GM12864 (cell line): ENCODE measurements at regions not wholly inside any gene's neighbourhood (a gene's known extent, or its start where the extent isn't known, plus 50 kb on each side); places are given as distances from the start of the nearest gene placed in this dataset.
"Not testable (repeated sequence)": the region's sequence is repeated elsewhere in the genome, so short reads cannot be mapped to it uniquely, and the experiment has no call there.

Experiments
- DNase-seq: peaks from one replicate; pipeline ENCODE4 v3.0.0-alpha.2; 2011; ENCODE audit warnings: low read depth
- H3K4me3 ChIP-seq: 2 replicates; pipeline ENCODE4 v1.5.1; 2011; ENCODE audit warnings: mild to moderate bottlenecking, low read depth, low read length, control low read depth
- TF ChIP-seq, protein P1 (sequence below): IDR thresholded peaks from 2 replicates; pipeline ENCODE4 v1.5.1; 2011; ENCODE audit warnings: low read depth, mild to moderate bottlenecking, moderate library complexity, low read length, control low read depth, inconsistent platforms; ENCODE audit errors: missing control alignments

DNA sequence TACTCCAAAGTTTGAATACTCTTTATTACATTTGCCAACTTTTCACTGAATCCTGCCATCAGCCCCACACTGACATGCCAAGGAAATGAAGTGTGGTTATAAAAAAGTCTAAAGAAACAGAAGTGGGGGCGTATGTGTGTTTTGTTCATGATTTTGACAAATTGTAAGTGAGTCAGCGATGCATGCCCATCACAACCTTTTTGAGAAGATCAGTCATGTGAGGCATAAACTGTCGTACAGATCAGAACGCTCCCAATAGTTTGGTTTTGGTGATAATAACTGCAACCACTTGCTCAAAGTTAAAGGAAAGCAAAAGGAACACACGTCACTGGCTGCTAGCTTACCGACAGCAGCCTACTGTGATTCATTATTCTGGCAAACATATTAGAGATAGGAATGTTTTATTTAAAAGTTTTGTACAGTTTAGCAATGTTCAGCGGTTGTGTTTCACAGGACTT, 95.6 kb downstream of the RGS2 start:
- TF ChIP-seq, protein P1, sequence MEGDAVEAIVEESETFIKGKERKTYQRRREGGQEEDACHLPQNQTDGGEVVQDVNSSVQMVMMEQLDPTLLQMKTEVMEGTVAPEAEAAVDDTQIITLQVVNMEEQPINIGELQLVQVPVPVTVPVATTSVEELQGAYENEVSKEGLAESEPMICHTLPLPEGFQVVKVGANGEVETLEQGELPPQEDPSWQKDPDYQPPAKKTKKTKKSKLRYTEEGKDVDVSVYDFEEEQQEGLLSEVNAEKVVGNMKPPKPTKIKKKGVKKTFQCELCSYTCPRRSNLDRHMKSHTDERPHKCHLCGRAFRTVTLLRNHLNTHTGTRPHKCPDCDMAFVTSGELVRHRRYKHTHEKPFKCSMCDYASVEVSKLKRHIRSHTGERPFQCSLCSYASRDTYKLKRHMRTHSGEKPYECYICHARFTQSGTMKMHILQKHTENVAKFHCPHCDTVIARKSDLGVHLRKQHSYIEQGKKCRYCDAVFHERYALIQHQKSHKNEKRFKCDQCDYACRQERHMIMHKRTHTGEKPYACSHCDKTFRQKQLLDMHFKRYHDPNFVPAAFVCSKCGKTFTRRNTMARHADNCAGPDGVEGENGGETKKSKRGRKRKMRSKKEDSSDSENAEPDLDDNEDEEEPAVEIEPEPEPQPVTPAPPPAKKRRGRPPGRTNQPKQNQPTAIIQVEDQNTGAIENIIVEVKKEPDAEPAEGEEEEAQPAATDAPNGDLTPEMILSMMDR = no peak
- H3K4me3 ChIP-seq = no peak overlapping the region
- DNase-seq = no peak

DNA sequence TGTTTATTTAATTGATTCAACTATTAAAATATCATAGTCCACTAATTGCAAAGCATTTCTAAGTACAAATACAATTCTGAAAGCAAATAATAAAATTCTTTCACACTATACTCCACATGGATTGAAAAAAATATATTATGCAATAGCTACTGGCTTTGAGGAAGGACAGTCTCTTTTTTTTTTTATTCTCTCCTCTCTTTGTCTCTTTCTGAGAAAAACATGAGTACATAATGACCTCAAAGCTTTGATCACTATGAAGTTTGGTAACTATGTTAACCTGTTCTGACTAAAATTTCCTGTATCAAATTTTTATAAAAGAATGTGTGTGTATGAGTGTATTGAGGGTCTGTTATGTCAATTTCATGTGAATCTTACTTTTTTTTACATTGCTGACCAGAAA, 96.2 kb downstream of the RGS2 start:
- TF ChIP-seq, protein P1 = no peak
- DNase-seq = no peak
- H3K4me3 ChIP-seq = no peak overlapping the region

DNA sequence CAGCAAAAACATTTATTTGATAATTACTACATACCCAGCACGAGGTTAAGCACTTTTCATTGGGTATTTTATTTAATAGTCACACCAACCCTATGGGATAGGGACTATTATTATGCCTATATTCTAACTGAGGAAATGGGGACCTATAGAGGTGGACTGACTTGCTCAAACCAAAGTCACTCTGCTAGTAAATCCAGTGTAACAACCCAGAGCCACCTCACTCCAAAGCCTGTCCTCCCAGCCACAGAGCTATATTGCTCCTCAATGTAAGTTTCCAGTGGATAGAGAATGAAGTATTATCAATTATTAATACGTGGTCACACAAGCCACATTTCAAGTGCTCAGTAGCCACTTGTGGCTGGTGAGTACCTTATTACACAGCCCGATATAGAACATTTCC, 97.5 kb downstream of the RGS2 start:
- H3K4me3 ChIP-seq = no peak overlapping the region
- DNase-seq = no peak
- TF ChIP-seq, protein P1 = no peak

DNA sequence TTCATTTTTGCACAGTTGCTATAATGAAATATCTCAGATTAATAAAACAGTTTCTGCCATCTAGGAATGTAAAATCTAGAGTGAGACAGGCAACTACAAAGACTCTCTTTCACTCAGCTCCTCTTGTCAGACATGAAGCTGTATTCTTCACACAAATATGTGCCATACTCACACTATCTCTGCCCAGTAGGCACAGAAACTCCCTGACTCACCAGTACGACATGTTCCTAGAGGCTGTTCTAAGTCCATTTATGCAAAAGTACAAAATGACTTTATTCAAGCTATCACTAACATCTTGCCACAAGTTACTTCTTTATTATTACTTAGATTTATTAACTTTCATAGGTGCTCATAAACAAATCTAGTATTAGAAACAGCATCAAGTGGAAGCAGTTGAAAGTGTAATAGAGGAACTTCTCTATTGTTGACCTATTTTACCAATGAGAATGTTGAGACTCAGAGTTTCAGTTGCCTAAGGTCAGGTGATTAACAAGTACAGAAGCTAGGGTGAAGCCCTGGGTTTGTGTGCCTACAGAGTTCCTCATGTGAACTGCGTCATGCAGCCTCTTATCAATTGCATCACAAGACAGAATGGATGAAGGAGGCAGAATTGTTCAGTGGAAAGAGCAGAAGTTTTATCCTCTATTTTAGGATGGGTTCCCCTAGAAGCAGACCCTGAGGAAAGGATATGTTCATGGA, 98.9 kb downstream of the RGS2 start:
- H3K4me3 ChIP-seq = no peak overlapping the region
- TF ChIP-seq, protein P1 = no peak
- DNase-seq = no peak

DNA sequence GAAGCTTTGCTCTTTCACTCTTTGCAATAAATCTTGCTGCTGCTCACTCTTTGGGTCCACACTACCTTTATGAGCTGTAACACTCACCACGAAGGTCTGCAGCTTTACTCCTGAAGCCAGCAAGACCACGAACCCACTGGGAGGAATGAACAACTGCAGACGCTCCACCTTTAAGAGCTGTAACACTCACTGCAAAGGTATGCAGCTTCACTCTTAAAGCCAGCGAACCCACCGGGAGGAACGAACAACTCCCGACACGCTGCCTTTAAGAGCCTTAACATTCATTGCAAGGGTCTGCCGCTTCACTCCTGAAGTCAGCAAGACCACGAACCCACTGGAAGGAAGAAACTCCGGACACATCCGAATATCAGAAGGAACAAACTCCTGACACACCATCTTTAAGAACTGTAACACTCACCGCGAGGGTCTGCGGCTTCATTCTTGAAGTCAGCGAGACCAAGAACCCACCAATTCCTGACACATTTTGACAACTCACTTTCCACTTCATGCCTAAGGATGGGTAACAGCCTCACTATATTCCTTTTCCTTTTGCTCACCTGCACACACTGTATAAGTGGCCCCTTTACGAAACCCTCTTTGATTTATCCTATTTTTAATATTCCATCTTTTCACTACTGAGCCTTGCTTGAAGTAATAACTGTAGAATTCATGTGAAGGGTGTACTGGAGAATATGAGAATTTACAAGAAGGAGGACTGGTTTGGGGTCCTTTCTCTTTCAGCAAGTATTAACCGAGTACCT, 103.2 kb downstream of the RGS2 start:
- not testable (repeated sequence) for H3K4me3 ChIP-seq, DNase-seq

DNA sequence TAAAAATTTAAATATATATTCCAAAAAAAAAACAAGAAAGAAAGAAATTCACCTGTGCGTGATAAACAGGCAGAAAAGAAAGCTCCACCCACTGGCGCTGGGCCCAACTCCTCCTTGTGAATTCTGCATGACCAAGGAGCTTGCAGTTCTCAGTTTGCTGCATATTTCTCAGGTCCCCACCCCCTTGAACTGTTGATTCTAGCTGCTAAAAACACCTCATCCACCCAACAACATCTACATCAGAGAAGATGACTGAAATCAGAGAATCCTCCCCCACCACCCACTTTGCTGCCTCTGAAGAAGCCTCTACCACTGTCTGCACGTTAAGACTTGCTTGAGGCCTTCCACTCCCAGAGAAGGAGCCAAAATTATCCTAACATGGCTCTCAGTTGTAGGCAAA, 104.8 kb downstream of the RGS2 start:
- TF ChIP-seq, protein P1 = no peak
- H3K4me3 ChIP-seq = no peak overlapping the region
- DNase-seq = no peak

DNA sequence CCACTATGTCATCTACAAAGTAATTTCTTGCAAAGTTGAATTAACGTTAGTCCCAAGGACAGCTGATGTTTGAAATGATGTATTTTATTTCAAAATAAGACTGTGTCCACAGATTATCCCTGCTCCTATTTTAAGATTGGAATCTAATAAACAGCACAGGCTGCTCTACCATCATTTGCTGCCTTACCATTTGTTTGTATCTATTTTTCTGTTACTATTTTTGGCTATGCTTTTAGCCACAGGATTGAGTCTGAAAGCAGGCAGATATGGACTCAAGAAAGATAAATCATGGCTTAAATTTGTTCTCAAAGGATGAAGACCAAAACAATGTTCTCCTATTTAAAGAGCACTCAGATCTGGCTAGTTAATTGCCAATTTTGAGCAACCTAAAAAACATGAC, 105.3 kb downstream of the RGS2 start:
- no peak overlapping the region for H3K4me3 ChIP-seq
- no peak for DNase-seq
- TF ChIP-seq, protein P1 = no peak
